Common myeloid progenitor, CD34-positive (primary cell): ENCODE measurements at regions not wholly inside any gene's neighbourhood (a gene's known extent, or its start where the extent isn't known, plus 50 kb on each side); places are given as distances from the start of the nearest gene placed in this dataset.

Experiments used
- CTCF ChIA-PET: fragments of 350-600 bp; sonication (Branson Sonifier 250); formaldehyde crosslinking; loops from one replicate; lab custom pipeline; 2021; ENCODE audit warnings: antibody characterized with exemption; lab: Charles Lee
- POLR2A ChIA-PET: fragments of 350-600 bp; sonication (Branson Sonifier 250); formaldehyde crosslinking; loops from one replicate; lab custom pipeline; 2021; ENCODE audit warnings: antibody characterized with exemption; lab: Charles Lee
- DNase-seq, 3 donors: peaks; one replicate each; pipeline versions ENCODE4 v3.0.0 to v3.0.0-alpha.2; 2013
- H3K27ac ChIP-seq, 2 experiments: 1 replicate in 1 of 2; 2 replicates in 1 of 2; pipeline ENCODE4 v1.7.0; 2013; ENCODE audit warnings: inconsistent platforms in 2 of 2, low read length in 2 of 2, mild to moderate bottlenecking in 2 of 2, low read depth in 1 of 2, moderate library complexity in 1 of 2; ENCODE audit not compliant: severe bottlenecking in 2 of 2, insufficient read depth in 1 of 2, poor library complexity in 1 of 2
- H3K27me3 ChIP-seq, 5 experiments: replicated peaks in 2 of 5; 1 replicate in 3 of 5; 2 replicates in 2 of 5; pipeline versions ENCODE4 v1.6.1 to v1.7.0; 2013; ENCODE audit warnings: low read length in 4 of 5, mild to moderate bottlenecking in 2 of 5, moderate library complexity in 2 of 5, inconsistent platforms in 1 of 5; ENCODE audit not compliant: insufficient read depth in 5 of 5, control insufficient read depth in 4 of 5
- H3K36me3 ChIP-seq, 4 experiments: 1 replicate in 2 of 4; 2 replicates in 2 of 4; pipeline versions ENCODE4 v1.6.1 to v1.7.0; 2013; ENCODE audit warnings: low read length in 3 of 4, control low read depth in 1 of 4, mild to moderate bottlenecking in 1 of 4; ENCODE audit not compliant: control insufficient read depth in 4 of 4, insufficient read depth in 4 of 4
- H3K4me1 ChIP-seq, 4 experiments: 1 replicate in 3 of 4; 2 replicates in 1 of 4; pipeline versions ENCODE4 v1.6.1 to v1.7.1; 2013; ENCODE audit warnings: low read length in 3 of 4, mild to moderate bottlenecking in 3 of 4, control low read depth in 1 of 4, inconsistent platforms in 1 of 4, moderate library complexity in 1 of 4; ENCODE audit not compliant: control insufficient read depth in 4 of 4, insufficient read depth in 4 of 4; ENCODE audit errors: control extremely low read depth in 1 of 4
- H3K4me3 ChIP-seq, 7 experiments: 1 replicate in 4 of 7; 2 replicates in 3 of 7; pipeline versions ENCODE4 v1.5.1 to v1.7.0; 2013; ENCODE audit warnings: mild to moderate bottlenecking in 7 of 7, low read length in 6 of 7, moderate library complexity in 6 of 7, inconsistent platforms in 2 of 7, low read depth in 2 of 7, control low read depth in 1 of 7; ENCODE audit not compliant: insufficient read depth in 4 of 7, control insufficient read depth in 1 of 7; ENCODE audit errors: extremely low read depth in 1 of 7
- H3K9me3 ChIP-seq, 5 experiments: 1 replicate in 4 of 5; 2 replicates in 1 of 5; pipeline versions ENCODE4 v1.6.1 to v1.7.1; 2013; ENCODE audit warnings: low read length in 4 of 5, mild to moderate bottlenecking in 2 of 5, inconsistent platforms in 1 of 5, low read depth in 1 of 5, moderate library complexity in 1 of 5; ENCODE audit not compliant: control insufficient read depth in 4 of 5, insufficient read depth in 2 of 5; ENCODE audit errors: control extremely low read depth in 1 of 5
- WGBS: methylation state at CpG from one replicate; pipeline ENCODE4 v1.1.5; 2013; ENCODE audit not compliant: insufficient coverage; 5-methylcytosine and 5-hydroxymethylcytosine counted together

DNA sequence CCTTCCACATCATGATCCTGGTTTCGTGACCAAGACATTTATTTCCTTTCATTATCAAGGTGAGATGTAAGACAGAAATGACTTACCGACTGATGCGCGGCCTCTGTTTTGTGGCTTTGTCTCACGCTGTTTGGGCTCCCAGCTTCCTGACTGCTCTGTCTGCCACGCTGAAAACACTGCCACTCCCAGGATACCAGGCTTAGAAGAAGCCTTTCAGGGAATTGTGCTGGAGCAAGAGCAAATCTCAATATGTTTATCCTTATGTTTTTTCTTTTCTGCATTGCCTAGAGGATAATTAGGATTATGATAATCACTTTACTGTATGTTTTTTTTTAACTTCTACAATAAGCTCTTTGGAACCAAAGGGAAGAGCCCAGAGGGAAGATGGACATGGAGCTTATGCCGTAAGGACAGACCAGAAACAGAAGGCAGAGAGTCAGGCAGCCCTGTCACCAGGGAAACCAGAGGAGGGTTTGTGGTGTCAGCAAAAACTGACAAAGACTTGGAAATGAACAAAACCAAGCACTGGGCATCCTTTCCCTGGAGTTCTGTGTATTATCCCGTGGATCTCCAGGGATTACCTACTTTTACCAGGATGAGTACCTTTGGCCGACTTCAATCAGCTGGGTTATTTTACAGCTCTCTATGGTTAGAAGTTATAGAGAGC, 68.2 kb upstream of the ISX start:
- H3K4me3 ChIP-seq = no peak overlapping the region
- peaks cover 0 to 2% (median 0%) of the 10 kb centered on the region in 5 experiments for H3K27me3 ChIP-seq
- 89% methylated on average over 8 of the region's 9 CpGs for WGBS
- H3K4me1 ChIP-seq = no peaks in the 10 kb centered on the region
- ChIA-PET POLR2A (no interaction called here), CTCF (no interaction called here)
- no peak overlapping the region for H3K27ac ChIP-seq
- H3K36me3 ChIP-seq = no peaks in the 10 kb centered on the region
- no peak for DNase-seq
- H3K9me3 ChIP-seq = no peaks in the 10 kb centered on the region

GRCh38 chr22:34998921-34999320, 67.0 kb upstream of the ISX start:
- DNase-seq = no peak
- WGBS = no CpG with 5 or more reads among the region's 3 CpGs
- no peaks in the 10 kb centered on the region for H3K36me3 ChIP-seq
- ChIA-PET CTCF (no interaction called here), POLR2A (no interaction called here)
- H3K4me3 ChIP-seq = no peak overlapping the region
- H3K27ac ChIP-seq = no peak overlapping the region
- no peaks in the 10 kb centered on the region for H3K4me1 ChIP-seq
- peaks cover 0 to 2% (median 0%) of the 10 kb centered on the region in 5 experiments for H3K27me3 ChIP-seq
- H3K9me3 ChIP-seq = no peaks in the 10 kb centered on the region

GRCh38 chr22:35008213-35008612, 57.7 kb upstream of the ISX start:
- WGBS = 97% methylated on average over 3 of the region's 5 CpGs
- ChIA-PET POLR2A (no interaction called here), CTCF (no interaction called here)
- DNase-seq = no peak
- Histone ChIP-seq H3K36me3 (no peaks in the 10 kb centered on the region), H3K27ac (no peak overlapping the region), H3K27me3 (peaks cover 0 to 2% (median 0%) of the 10 kb centered on the region in 5 experiments), H3K4me1 (no peaks in the 10 kb centered on the region), H3K4me3 (no peak overlapping the region), H3K9me3 (no peaks in the 10 kb centered on the region)

DNA sequence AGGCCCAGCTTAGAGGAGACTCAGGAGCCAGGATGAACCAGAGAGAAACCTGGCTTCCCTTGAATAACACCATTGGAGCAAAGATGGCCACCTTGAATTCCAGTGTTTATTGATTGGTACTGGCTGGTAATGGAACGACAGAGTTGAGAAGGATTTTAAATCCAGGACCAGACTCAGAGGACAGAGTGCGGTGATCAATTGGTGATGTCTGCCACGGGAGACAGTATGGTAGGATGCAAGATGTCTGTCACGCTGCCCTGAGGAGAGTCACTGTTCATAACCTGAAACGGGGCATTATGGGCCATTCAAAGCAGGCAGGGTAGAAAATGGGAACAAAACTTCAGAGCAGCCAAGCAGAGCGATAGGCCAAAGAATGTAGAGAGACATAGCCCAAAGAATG, 55.4 kb upstream of the ISX start:
- H3K4me1 ChIP-seq = no peaks in the 10 kb centered on the region
- H3K27ac ChIP-seq = no peak overlapping the region
- no peaks in the 10 kb centered on the region for H3K9me3 ChIP-seq
- H3K4me3 ChIP-seq = no peak overlapping the region
- ChIA-PET POLR2A (no interaction called here), CTCF (interaction anchor here (1.1 kb wide), 1 partner anchor 11 kb away, joined by 3 read pairs; no protein-coding TSS in a partner anchor)
- WGBS = 91% methylated on average over 6 of the region's 6 CpGs
- no peak for DNase-seq
- peaks cover 0 to 2% (median 0%) of the 10 kb centered on the region in 5 experiments for H3K27me3 ChIP-seq
- H3K36me3 ChIP-seq = no peaks in the 10 kb centered on the region

DNA sequence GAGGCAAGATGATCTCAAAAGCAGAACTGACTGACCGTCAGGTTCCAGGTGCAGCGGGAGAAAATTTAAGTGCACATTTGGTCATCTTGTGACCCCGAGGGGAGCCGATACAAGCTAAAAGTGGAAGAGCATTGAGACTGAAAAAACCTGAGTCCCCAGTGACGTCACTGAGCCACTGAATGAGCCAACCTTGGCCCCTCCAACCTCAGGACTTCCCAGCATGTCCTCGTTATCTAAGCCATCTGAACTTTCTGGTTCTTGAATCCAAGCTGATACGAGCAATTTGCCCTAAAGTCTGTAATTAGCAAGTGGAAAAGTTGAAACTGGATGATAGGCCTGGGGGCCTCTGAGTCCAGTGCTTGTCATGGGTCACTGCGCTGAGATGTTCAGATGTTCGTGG, 51.1 kb upstream of the ISX start:
- ChIA-PET POLR2A (no interaction called here), CTCF (no interaction called here)
- no peak overlapping the region for H3K27ac ChIP-seq
- H3K4me1 ChIP-seq = no peaks in the 10 kb centered on the region
- H3K36me3 ChIP-seq = no peaks in the 10 kb centered on the region
- WGBS = 89% methylated on average over 9 of the region's 9 CpGs
- H3K27me3 ChIP-seq = peaks cover 0 to 2% (median 0%) of the 10 kb centered on the region in 5 experiments
- no peak overlapping the region for H3K4me3 ChIP-seq
- H3K9me3 ChIP-seq = no peaks in the 10 kb centered on the region
- DNase-seq = no peak
